C4-2B (cell line): ENCODE measurements at regions not wholly inside any gene's neighbourhood (a gene's known extent, or its start where the extent isn't known, plus 50 kb on each side); places are given as distances from the start of the nearest gene placed in this dataset.

Experiments used
- CTCF ChIP-seq: fragments of 450-650 bp; conservative IDR thresholded peaks from 2 replicates; pipeline ENCODE4 v1.5.1; 2017; ENCODE audit warnings: mild to moderate bottlenecking
- ZFX ChIP-seq: fragments of 450-650 bp; IDR thresholded peaks from 2 replicates; pipeline ENCODE4 v1.6.1; 2017

DNA sequence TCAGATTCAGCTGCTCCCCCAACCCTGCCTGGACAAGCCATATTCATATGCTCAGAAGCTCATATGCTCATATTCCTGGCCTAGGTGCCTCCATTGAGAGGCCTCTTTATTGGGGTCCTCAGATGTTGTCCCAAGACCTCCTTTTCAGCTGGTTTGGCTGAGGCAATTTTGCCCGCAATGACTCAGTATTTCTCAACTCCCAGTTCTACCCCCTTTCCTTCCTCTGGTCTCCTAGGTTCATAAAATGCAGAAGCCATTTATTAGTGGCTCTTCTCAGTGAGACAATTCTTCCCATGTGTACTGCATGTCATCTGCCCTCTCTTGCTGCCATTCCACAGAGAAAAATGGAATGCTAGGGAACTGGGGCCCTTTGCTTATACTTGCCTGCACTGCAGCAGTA is 110.7 kb downstream of the INHBA start:
- no peak for TF ChIP-seq CTCF
- TF ChIP-seq ZFX = no peak
